OCI-LY3 (cell line): ENCODE measurements at regions not wholly inside any gene's neighbourhood (a gene's known extent, or its start where the extent isn't known, plus 50 kb on each side); places are given as distances from the start of the nearest gene placed in this dataset.

Experiments used
- H2AFZ ChIP-seq: fragments of 200-600, 300-600 bp; shearing (Covaris generic); 2 replicates; pipeline ENCODE4 v1.6.0; 2014; ENCODE audit warnings: antibody characterized with exemption, low read depth, low read length
- H3K27ac ChIP-seq: fragments of 200-600, 300-600 bp; sonication (generic); 2 replicates; pipeline ENCODE4 v1.5.1; 2014; ENCODE audit warnings: mild to moderate bottlenecking, low read length, moderate library complexity, mixed read lengths
- H3K27me3 ChIP-seq: fragments of 200-600, 300-600 bp; sonication (generic); 2 replicates; pipeline ENCODE4 v1.6.1; 2014; ENCODE audit warnings: low read depth, low read length, mixed read lengths
- H3K36me3 ChIP-seq: fragments of 200-600, 300-600 bp; sonication (generic); replicated peaks from 2 replicates; pipeline ENCODE3; 2014; ENCODE audit warnings: low read depth, low read length, mixed read lengths
- H3K4me1 ChIP-seq: fragments of 300-600, 200-600 bp; sonication (generic); 2 replicates; pipeline ENCODE4 v1.6.1; 2014; ENCODE audit warnings: low read length, mixed read lengths
- H3K4me2 ChIP-seq: fragments of 200-600, 300-600 bp; sonication (generic); 2 replicates; pipeline ENCODE4 v1.6.1; 2014; ENCODE audit warnings: low read length, mixed read lengths
- H3K4me3 ChIP-seq: fragments of 300-600, 200-600 bp; sonication (generic); 2 replicates; pipeline ENCODE4 v1.5.1; 2014; ENCODE audit warnings: antibody characterized with exemption, mild to moderate bottlenecking, low read length, moderate library complexity
- H3K79me2 ChIP-seq: fragments of 300-600, 200-600 bp; shearing (Covaris generic); 2 replicates; pipeline ENCODE4 v1.6.1; 2014; ENCODE audit warnings: mild to moderate bottlenecking, low read length, mixed read lengths
- H3K9ac ChIP-seq: fragments of 300-600, 200-600 bp; shearing (Covaris generic); 2 replicates; pipeline ENCODE4 v1.6.0; 2014; ENCODE audit warnings: mild to moderate bottlenecking, low read length, moderate library complexity
- H3K9me3 ChIP-seq: fragments of 200-600, 300-600 bp; shearing (Covaris generic); 2 replicates; pipeline ENCODE4 v1.6.1; 2014; ENCODE audit warnings: low read length, mixed read lengths; ENCODE audit not compliant: insufficient read depth
- H4K20me1 ChIP-seq: fragments of 200-600, 300-600 bp; sonication (generic); 2 replicates; pipeline ENCODE4 v1.6.1; 2016; ENCODE audit warnings: low read length, mixed read lengths; ENCODE audit not compliant: insufficient read depth
- CTCF ChIP-seq: fragments of 200-600, 300-600 bp; sonication (generic); IDR thresholded peaks from 2 replicates; pipeline ENCODE4 v1.5.1; 2014; ENCODE audit warnings: antibody characterized with exemption, low read length, low read depth
- EZH2phosphoT487 ChIP-seq: fragments of 200-600 bp; shearing (Covaris generic); IDR thresholded peaks from 2 replicates; pipeline ENCODE4 v1.6.1; 2018; ENCODE audit warnings: antibody characterized with exemption, mixed run types, low read depth

DNA sequence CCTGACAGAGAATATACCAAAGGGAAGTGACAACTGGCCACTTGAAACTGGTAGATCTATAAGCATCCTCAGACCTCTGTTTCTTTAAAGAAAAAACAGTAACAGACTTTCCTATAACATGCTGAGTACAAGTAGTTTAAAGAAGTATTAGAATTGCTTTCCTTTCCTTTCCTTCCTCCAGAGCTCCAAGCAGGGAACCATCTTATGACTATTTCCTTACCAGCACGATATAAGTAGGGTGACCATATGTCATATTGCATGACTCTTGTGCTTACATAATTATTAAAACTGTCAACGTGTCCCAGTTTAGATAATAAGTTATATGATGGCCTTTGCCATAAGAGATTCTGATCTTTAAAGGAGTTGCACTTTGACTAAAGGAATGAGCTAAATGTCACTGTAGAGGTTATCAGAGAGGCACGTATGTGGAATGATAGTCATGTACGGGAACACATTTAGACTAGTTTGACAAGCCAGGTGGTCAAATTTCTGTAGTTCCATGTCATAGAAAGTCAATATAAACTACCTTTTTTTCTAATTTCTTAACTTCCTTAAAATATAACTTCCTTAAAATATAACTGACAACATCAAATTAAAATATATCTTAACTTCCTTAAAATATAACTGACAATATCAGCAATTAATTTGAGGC lies 212.7 kb upstream of the CD180 start:
- H4K20me1 ChIP-seq = no peaks in the 10 kb centered on the region
- no peaks in the 10 kb centered on the region for H3K36me3 ChIP-seq
- no peak overlapping the region for H2AFZ ChIP-seq
- no peak overlapping the region for H3K27ac ChIP-seq
- no peak overlapping the region for H3K9ac ChIP-seq
- no peak overlapping the region for H3K4me3 ChIP-seq
- H3K79me2 ChIP-seq = no peaks in the 10 kb centered on the region
- no peak overlapping the region for H3K4me2 ChIP-seq
- TF ChIP-seq EZH2phosphoT487 (no peak), CTCF (no peak)
- H3K27me3 ChIP-seq = no peaks in the 10 kb centered on the region
- H3K9me3 ChIP-seq = no peaks in the 10 kb centered on the region
- H3K4me1 ChIP-seq = no peaks in the 10 kb centered on the region

- no peaks in the 10 kb centered on the region for H3K4me1 ChIP-seq
These were observed 211.4 kb upstream of the CD180 start for GRCh38 chr5:67407979-67408378.

DNA sequence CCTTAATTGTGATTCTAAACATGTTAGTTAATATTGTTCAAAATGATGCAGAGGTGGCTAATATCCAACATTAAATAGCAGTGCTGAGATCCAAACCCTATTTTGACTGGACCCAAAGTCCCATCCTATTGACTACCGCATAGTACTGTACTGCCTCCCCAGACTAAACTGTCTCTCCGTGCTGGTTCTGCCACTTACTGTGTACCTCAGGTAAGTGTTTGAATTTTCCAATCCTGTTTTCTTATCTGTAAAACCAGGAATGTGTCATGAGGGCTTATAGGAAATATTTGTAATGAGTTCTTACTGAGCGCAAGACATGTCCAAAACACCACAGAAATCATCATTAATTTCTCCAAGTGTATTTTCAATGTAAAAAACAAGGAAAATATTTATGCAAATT lies 209.2 kb upstream of the CD180 start:
- Histone ChIP-seq H3K9me3 (no peaks in the 10 kb centered on the region), H3K4me2 (no peak overlapping the region), H3K27ac (no peak overlapping the region), H3K79me2 (no peaks in the 10 kb centered on the region), H3K4me1 (no peaks in the 10 kb centered on the region), H2AFZ (no peak overlapping the region), H3K36me3 (no peaks in the 10 kb centered on the region), H3K9ac (no peak overlapping the region), H3K27me3 (no peaks in the 10 kb centered on the region), H3K4me3 (no peak overlapping the region), H4K20me1 (no peaks in the 10 kb centered on the region)
- TF ChIP-seq CTCF (no peak), EZH2phosphoT487 (no peak)

More at GRCh38 chr5:67407979-67408378, 211.4 kb upstream of the CD180 start:
- no peaks in the 10 kb centered on the region for H4K20me1 ChIP-seq
- no peak overlapping the region for H3K27ac ChIP-seq
- no peak for TF ChIP-seq EZH2phosphoT487
- no peak for TF ChIP-seq CTCF
- H3K4me3 ChIP-seq = no peak overlapping the region
- no peak overlapping the region for H3K9ac ChIP-seq
- no peak overlapping the region for H3K4me2 ChIP-seq
- no peaks in the 10 kb centered on the region for H3K27me3 ChIP-seq
- H3K9me3 ChIP-seq = no peaks in the 10 kb centered on the region
- no peak overlapping the region for H2AFZ ChIP-seq
- H3K36me3 ChIP-seq = no peaks in the 10 kb centered on the region
- no peaks in the 10 kb centered on the region for H3K79me2 ChIP-seq

- no peaks in the 10 kb centered on the region for H3K79me2 ChIP-seq
- no peak overlapping the region for H2AFZ ChIP-seq
- H3K4me1 ChIP-seq = no peaks in the 10 kb centered on the region
- H4K20me1 ChIP-seq = no peaks in the 10 kb centered on the region
- no peaks in the 10 kb centered on the region for H3K36me3 ChIP-seq
- no peaks in the 10 kb centered on the region for H3K27me3 ChIP-seq
- H3K9me3 ChIP-seq = no peaks in the 10 kb centered on the region
- H3K4me2 ChIP-seq = no peak overlapping the region
- no peak overlapping the region for H3K9ac ChIP-seq
- no peak overlapping the region for H3K4me3 ChIP-seq
- TF ChIP-seq EZH2phosphoT487 (no peak), CTCF (no peak)
- no peak overlapping the region for H3K27ac ChIP-seq
These were observed 208.4 kb upstream of the CD180 start for GRCh38 chr5:67405101-67405364.
